Kidney (tissue), 13 donors: ENCODE measurements at regions not wholly inside any gene's neighbourhood (a gene's known extent, or its start where the extent isn't known, plus 50 kb on each side); places are given as distances from the start of the nearest gene placed in this dataset.

Source experiments
- DNase-seq, 5 donors: peaks; one replicate each; pipeline ENCODE4 v3.0.0-alpha.2; 2013 to 2020
- FAIRE-seq: peaks from 2 replicates; lab custom pipeline; 2012; peaks lifted over from hg19 to GRCh38; lab: Jason Lieb, UNC
- H3K27ac ChIP-seq, 2 donors: one replicate each; pipeline ENCODE4 v1.7.0; 2013; ENCODE audit warnings: low read depth in 2 of 2, low read length in 2 of 2, inconsistent platforms in 1 of 2
- H3K27me3 ChIP-seq: one replicate; pipeline ENCODE4 v1.7.1; 2013; ENCODE audit warnings: low read length, inconsistent platforms; ENCODE audit not compliant: control insufficient read depth, insufficient read depth
- H3K36me3 ChIP-seq, 3 donors: one replicate each; pipeline versions ENCODE4 v1.7.0 to v1.7.1; 2013; ENCODE audit warnings: low read length in 3 of 3, control low read depth in 1 of 3, inconsistent platforms in 1 of 3; ENCODE audit not compliant: insufficient read depth in 3 of 3, control insufficient read depth in 2 of 3
- H3K4me1 ChIP-seq, 3 donors: one replicate each; pipeline versions ENCODE4 v1.7.0 to v1.7.1; 2013; ENCODE audit warnings: low read length in 3 of 3, inconsistent platforms in 1 of 3, low read depth in 1 of 3; ENCODE audit not compliant: control insufficient read depth in 2 of 3, insufficient read depth in 2 of 3
- H3K4me3 ChIP-seq, 3 donors: one replicate each; pipeline versions ENCODE4 v1.7.0 to v1.8.1; 2013; ENCODE audit warnings: low read length in 3 of 3, control low read depth in 1 of 3, inconsistent platforms in 1 of 3
- H3K9ac ChIP-seq, 3 donors: one replicate each; pipeline versions ENCODE4 v1.7.0 to v1.7.1; 2013; ENCODE audit warnings: low read length in 3 of 3, control low read depth in 1 of 3, inconsistent platforms in 1 of 3
- H3K9me3 ChIP-seq, 3 donors: one replicate each; pipeline versions ENCODE4 v1.7.0 to v1.7.1; 2013; ENCODE audit warnings: low read length in 3 of 3, control low read depth in 1 of 3, inconsistent platforms in 1 of 3; ENCODE audit not compliant: control insufficient read depth in 2 of 3, insufficient read depth in 1 of 3
- CTCF ChIP-seq: IDR thresholded peaks from 3 replicates; pipeline ENCODE4 v1.5.1; 2012; ENCODE audit warnings: mild to moderate bottlenecking, moderate library complexity, borderline replicate concordance; ENCODE audit not compliant: insufficient read depth; ENCODE audit errors: extremely low read depth
- intact Hi-C: fragments of 100-400 bp; cut with DNase I; formaldehyde crosslinking; loops from one replicate; pipeline ENCODE4 v1.11.1; 2022
- donor health status: control.
- donor health status: control.
- donor health status: control.
- donor health status: control.
- donor health status: control.
- donor health status: DM: yes; HTN: yes; CAD: no.
- donor health status: Normal renal cell carcinoma (clear cell type).

GRCh38 chr20:11847827-11848226 is 69.9 kb upstream of the BTBD3 start:
- Histone ChIP-seq H3K4me1 (no peaks in the 10 kb centered on the region), H3K36me3 (no peaks in the 10 kb centered on the region), H3K9me3 (no peaks in the 10 kb centered on the region), H3K4me3 (no peak overlapping the region), H3K27ac (no peak overlapping the region), H3K9ac (no peak overlapping the region), H3K27me3 (no peaks in the 10 kb centered on the region)
- intact Hi-C loops, result no loop called here
- FAIRE-seq, result no peak
- TF ChIP-seq CTCF, result no peak
- no peak for DNase-seq

- FAIRE-seq (no peak), DNase-seq (peak in 3 of 5 donors; percentile 9 to 58 (median 42))
- Histone ChIP-seq H3K27me3 (no peaks in the 10 kb centered on the region), H3K27ac (no peak overlapping the region), H3K9ac (no peak overlapping the region), H3K9me3 (no peaks in the 10 kb centered on the region), H3K4me3 (no peak overlapping the region), H3K4me1 (no peaks in the 10 kb centered on the region), H3K36me3 (no peaks in the 10 kb centered on the region)
- intact Hi-C loops, result no loop called here
- TF ChIP-seq CTCF, result no peak
Observed at GRCh38 chr20:11849270-11849915, 68.3 kb upstream of the BTBD3 start.

- Histone ChIP-seq H3K27ac (no peak overlapping the region), H3K9me3 (no peaks in the 10 kb centered on the region), H3K9ac (no peak overlapping the region), H3K4me3 (no peak overlapping the region), H3K27me3 (no peaks in the 10 kb centered on the region), H3K4me1 (no peaks in the 10 kb centered on the region), H3K36me3 (no peaks in the 10 kb centered on the region)
- FAIRE-seq (no peak), DNase-seq (no peak)
- TF ChIP-seq CTCF, result no peak
- intact Hi-C loops, result no loop called here
Observed at GRCh38 chr20:11849976-11850670, 67.6 kb upstream of the BTBD3 start.

DNA sequence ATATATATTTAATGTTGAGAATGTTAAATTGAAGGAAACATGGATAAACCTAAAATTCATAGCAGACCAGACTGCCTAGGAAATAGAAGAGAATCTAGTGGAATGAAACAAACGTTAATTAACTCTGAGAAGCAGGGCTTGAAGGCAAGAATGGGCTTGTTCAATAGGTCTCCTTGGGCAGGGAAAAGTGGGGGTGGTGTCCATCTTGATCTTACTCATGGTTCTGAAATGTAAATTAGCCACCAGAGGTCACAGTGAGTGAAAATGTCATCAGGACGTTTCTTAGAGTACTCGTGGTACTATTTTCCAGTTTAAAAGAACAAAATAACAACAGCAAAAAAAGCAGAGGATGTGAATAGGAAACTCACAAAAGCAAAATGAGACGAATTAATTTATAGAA is 66.8 kb upstream of the BTBD3 start:
- no peaks in the 10 kb centered on the region for H3K9me3 ChIP-seq
- H3K4me1 ChIP-seq, result no peaks in the 10 kb centered on the region
- DNase-seq (no peak), FAIRE-seq (no peak)
- no peak overlapping the region for H3K27ac ChIP-seq
- H3K36me3 ChIP-seq, result no peaks in the 10 kb centered on the region
- no peak for TF ChIP-seq CTCF
- H3K9ac ChIP-seq, result no peak overlapping the region
- H3K27me3 ChIP-seq, result no peaks in the 10 kb centered on the region
- no peak overlapping the region for H3K4me3 ChIP-seq
- intact Hi-C loops, result no loop called here
